ENCODE measurements at regions not wholly inside any gene's neighbourhood (a gene's known extent, or its start where the extent isn't known, plus 50 kb on each side); places are given as distances from the start of the nearest gene placed in this dataset.

- TF ChIP-seq EP300 (IDR thresholded peaks at IDR 0.05; ENCODE audit: low read depth), result no peak
- TF ChIP-seq POLR2AphosphoS5 (IDR thresholded peaks at IDR 0.05), result no peak
- peak in 1 of 5 experiments; percentile 8 for TF ChIP-seq CTCF (IDR thresholded peaks at IDR 0.05)
- TF ChIP-seq POLR2A (IDR thresholded peaks at IDR 0.05), result no peak
- H3K27me3 ChIP-seq, result no peaks in the 10 kb centered on the region
- in situ Hi-C loops (cut with MboI; ENCODE audit: low pct_ligation_motif_present in 1 of 4, low pct_unique_long_range_greater_than_20kb in 1 of 4, low sequenced_read_pairs in 3 of 4) (no loop called here), intact Hi-C loops (cut with DNase I; ENCODE audit: low total_unique reads) (no loop called here)
- DNase-seq, result no peak
- H3K9me3 ChIP-seq, result no peaks in the 10 kb centered on the region
- no peak overlapping the region for H3K4me3 ChIP-seq
- WGBS, 2 donors (ENCODE audit: low coverage in 1 of 2), result 72 to 74% methylated on average over 7 of the region's 7 CpGs
- H3K27ac ChIP-seq, result no peak overlapping the region
- no peaks in the 10 kb centered on the region for H3K36me3 ChIP-seq
- no peaks in the 10 kb centered on the region for H3K4me1 ChIP-seq
These were observed 449.1 kb upstream of the KAZN start for GRCh38 chr1:14149431-14149830.

GRCh38 chr1:14156543-14156942, 441.9 kb upstream of the KAZN start:
- H3K4me3 ChIP-seq, result no peak overlapping the region
- DNase-seq, result no peak
- WGBS, 2 donors (ENCODE audit: low coverage in 1 of 2), result 99 to 100% methylated on average over 4 of the region's 4 CpGs
- H3K36me3 ChIP-seq, result no peaks in the 10 kb centered on the region
- no peaks in the 10 kb centered on the region for H3K27me3 ChIP-seq
- TF ChIP-seq CTCF (IDR thresholded peaks at IDR 0.05) (no peak), POLR2A (IDR thresholded peaks at IDR 0.05) (no peak), POLR2AphosphoS5 (IDR thresholded peaks at IDR 0.05) (no peak), EP300 (IDR thresholded peaks at IDR 0.05; ENCODE audit: low read depth) (no peak)
- H3K27ac ChIP-seq, result no peak overlapping the region
- in situ Hi-C loops (cut with MboI; ENCODE audit: low pct_ligation_motif_present in 1 of 4, low pct_unique_long_range_greater_than_20kb in 1 of 4, low sequenced_read_pairs in 3 of 4) (no loop called here), intact Hi-C loops (cut with DNase I; ENCODE audit: low total_unique reads) (no loop called here)
- H3K4me1 ChIP-seq, result no peaks in the 10 kb centered on the region
- peaks cover 12 to 19% of the 10 kb centered on the region in 2 donors for H3K9me3 ChIP-seq

- in situ Hi-C loops (cut with MboI; ENCODE audit: low pct_ligation_motif_present in 1 of 4, low pct_unique_long_range_greater_than_20kb in 1 of 4, low sequenced_read_pairs in 3 of 4) (no loop called here), intact Hi-C loops (cut with DNase I; ENCODE audit: low total_unique reads) (no loop called here)
- Histone ChIP-seq H3K27ac (no peak overlapping the region), H3K27me3 (no peaks in the 10 kb centered on the region), H3K9me3 (peaks cover 12 to 18% of the 10 kb centered on the region in 2 donors), H3K4me3 (no peak overlapping the region), H3K36me3 (no peaks in the 10 kb centered on the region), H3K4me1 (no peaks in the 10 kb centered on the region)
- no peak for DNase-seq
- no peak for TF ChIP-seq POLR2A (IDR thresholded peaks at IDR 0.05)
- TF ChIP-seq POLR2AphosphoS5 (IDR thresholded peaks at IDR 0.05), result no peak
- TF ChIP-seq CTCF (IDR thresholded peaks at IDR 0.05), result no peak
- TF ChIP-seq EP300 (IDR thresholded peaks at IDR 0.05; ENCODE audit: low read depth), result no peak
- 29% methylated on average over 2 of the region's 2 CpGs; no CpG with 5 or more reads in 1 of the 2 donors for WGBS, 2 donors (ENCODE audit: low coverage in 1 of 2)
These were observed 437.7 kb upstream of the KAZN start for GRCh38 chr1:14160781-14161180.

GRCh38 chr1:14163246-14163645, 435.2 kb upstream of the KAZN start:
- TF ChIP-seq CTCF (IDR thresholded peaks at IDR 0.05) (no peak), POLR2AphosphoS5 (IDR thresholded peaks at IDR 0.05) (no peak), EP300 (IDR thresholded peaks at IDR 0.05; ENCODE audit: low read depth) (no peak), POLR2A (IDR thresholded peaks at IDR 0.05) (no peak)
- in situ Hi-C loops (cut with MboI; ENCODE audit: low pct_ligation_motif_present in 1 of 4, low pct_unique_long_range_greater_than_20kb in 1 of 4, low sequenced_read_pairs in 3 of 4), result no loop called here
- 90% methylated on average over 3 to 4 of the region's 4 CpGs for WGBS, 2 donors (ENCODE audit: low coverage in 1 of 2)

More at GRCh38 chr1:14163246-14163645, 435.2 kb upstream of the KAZN start:
- H3K27ac ChIP-seq, result no peak overlapping the region
- no peaks in the 10 kb centered on the region for H3K27me3 ChIP-seq
- H3K36me3 ChIP-seq, result no peaks in the 10 kb centered on the region
- H3K4me1 ChIP-seq, result no peaks in the 10 kb centered on the region
- H3K9me3 ChIP-seq, result no peaks in the 10 kb centered on the region
- no peak overlapping the region for H3K4me3 ChIP-seq
- intact Hi-C loops (cut with DNase I; ENCODE audit: low total_unique reads), result no loop called here
- no peak for DNase-seq
